ENCODE measurements at regions not wholly inside any gene's neighbourhood (a gene's known extent, or its start where the extent isn't known, plus 50 kb on each side); places are given as distances from the start of the nearest gene placed in this dataset.

- Mint-ChIP-seq H3K9me3 (no peaks in the 10 kb centered on the region), H3K4me1 (ENCODE audit: low read depth) (no peaks in the 10 kb centered on the region)
Observed at GRCh38 chr20:22763257-22763906, 179.0 kb upstream of the FOXA2 start.

GRCh38 chr20:22768266-22769178 is 184.2 kb upstream of the FOXA2 start:
- no peaks in the 10 kb centered on the region for H3K9me3 Mint-ChIP-seq
- no peak overlapping the region for H3K4me3 Mint-ChIP-seq (ENCODE audit: low read depth)
- H3K27me3 Mint-ChIP-seq (ENCODE audit: low read depth) = no peaks in the 10 kb centered on the region
- intact Hi-C loops (cut with micrococcal nuclease) = no loop called here
- H3K27ac Mint-ChIP-seq = no peak overlapping the region
- no peaks in the 10 kb centered on the region for H3K4me1 Mint-ChIP-seq (ENCODE audit: low read depth)
- no peak for DNase-seq (ENCODE audit: low spot score)
- H3K36me3 Mint-ChIP-seq (ENCODE audit: low read depth) = no peaks in the 10 kb centered on the region

More at GRCh38 chr20:22763257-22763906, 179.0 kb upstream of the FOXA2 start:
- no peak for DNase-seq (ENCODE audit: low spot score)
- H3K36me3 Mint-ChIP-seq (ENCODE audit: low read depth) = no peaks in the 10 kb centered on the region
- intact Hi-C loops (cut with micrococcal nuclease) = no loop called here
- no peaks in the 10 kb centered on the region for H3K27me3 Mint-ChIP-seq (ENCODE audit: low read depth)
- no peak overlapping the region for H3K27ac Mint-ChIP-seq
- H3K4me3 Mint-ChIP-seq (ENCODE audit: low read depth) = no peak overlapping the region

- Mint-ChIP-seq H3K27ac (no peak overlapping the region), H3K9me3 (no peaks in the 10 kb centered on the region), H3K36me3 (ENCODE audit: low read depth) (no peaks in the 10 kb centered on the region), H3K4me1 (ENCODE audit: low read depth) (no peaks in the 10 kb centered on the region), H3K27me3 (ENCODE audit: low read depth) (no peaks in the 10 kb centered on the region), H3K4me3 (ENCODE audit: low read depth) (no peak overlapping the region)
- intact Hi-C loops (cut with micrococcal nuclease) = no loop called here
- DNase-seq (ENCODE audit: low spot score) = no peak
Observed at GRCh38 chr20:22770241-22770800, 185.9 kb upstream of the FOXA2 start.

GRCh38 chr20:22771706-22772105 is 187.3 kb upstream of the FOXA2 start:
- Mint-ChIP-seq H3K27ac (no peak overlapping the region), H3K9me3 (no peaks in the 10 kb centered on the region), H3K27me3 (ENCODE audit: low read depth) (no peaks in the 10 kb centered on the region), H3K4me3 (ENCODE audit: low read depth) (no peak overlapping the region), H3K4me1 (ENCODE audit: low read depth) (no peaks in the 10 kb centered on the region), H3K36me3 (ENCODE audit: low read depth) (no peaks in the 10 kb centered on the region)
- no peak for DNase-seq (ENCODE audit: low spot score)
- intact Hi-C loops (cut with micrococcal nuclease) = no loop called here

- Mint-ChIP-seq H3K36me3 (ENCODE audit: low read depth) (no peaks in the 10 kb centered on the region), H3K27me3 (ENCODE audit: low read depth) (no peaks in the 10 kb centered on the region), H3K4me3 (ENCODE audit: low read depth) (no peak overlapping the region), H3K27ac (no peak overlapping the region), H3K4me1 (ENCODE audit: low read depth) (no peaks in the 10 kb centered on the region), H3K9me3 (no peaks in the 10 kb centered on the region)
- no peak for DNase-seq (ENCODE audit: low spot score)
- intact Hi-C loops (cut with micrococcal nuclease) = no loop called here
Observed at GRCh38 chr20:22773344-22773743, 189.0 kb upstream of the FOXA2 start.

- Mint-ChIP-seq H3K4me1 (ENCODE audit: low read depth) (no peaks in the 10 kb centered on the region), H3K36me3 (ENCODE audit: low read depth) (no peaks in the 10 kb centered on the region), H3K27me3 (ENCODE audit: low read depth) (no peaks in the 10 kb centered on the region), H3K27ac (no peak overlapping the region), H3K9me3 (no peaks in the 10 kb centered on the region), H3K4me3 (ENCODE audit: low read depth) (no peak overlapping the region)
- intact Hi-C loops (cut with micrococcal nuclease) = no loop called here
- no peak for DNase-seq (ENCODE audit: low spot score)
Observed at GRCh38 chr20:22775256-22775655, 190.9 kb upstream of the FOXA2 start.

GRCh38 chr20:22775671-22776139 is 191.3 kb upstream of the FOXA2 start:
- intact Hi-C loops (cut with micrococcal nuclease) = no loop called here
- H3K4me1 Mint-ChIP-seq (ENCODE audit: low read depth) = no peaks in the 10 kb centered on the region
- no peak for DNase-seq (ENCODE audit: low spot score)
- H3K36me3 Mint-ChIP-seq (ENCODE audit: low read depth) = no peaks in the 10 kb centered on the region
- no peak overlapping the region for H3K27ac Mint-ChIP-seq
- no peaks in the 10 kb centered on the region for H3K9me3 Mint-ChIP-seq
- H3K4me3 Mint-ChIP-seq (ENCODE audit: low read depth) = no peak overlapping the region
- H3K27me3 Mint-ChIP-seq (ENCODE audit: low read depth) = no peaks in the 10 kb centered on the region

GRCh38 chr20:22776369-22776768 is 192.0 kb upstream of the FOXA2 start:
- Mint-ChIP-seq H3K36me3 (ENCODE audit: low read depth) (no peaks in the 10 kb centered on the region), H3K9me3 (no peaks in the 10 kb centered on the region), H3K4me3 (ENCODE audit: low read depth) (no peak overlapping the region), H3K4me1 (ENCODE audit: low read depth) (no peaks in the 10 kb centered on the region), H3K27ac (no peak overlapping the region), H3K27me3 (ENCODE audit: low read depth) (no peaks in the 10 kb centered on the region)
- intact Hi-C loops (cut with micrococcal nuclease) = no loop called here
- DNase-seq (ENCODE audit: low spot score) = no peak

GRCh38 chr20:22779878-22780277 is 195.5 kb upstream of the FOXA2 start:
- intact Hi-C loops (cut with micrococcal nuclease) = no loop called here
- DNase-seq (ENCODE audit: low spot score) = no peak
- H3K4me3 Mint-ChIP-seq (ENCODE audit: low read depth) = no peak overlapping the region
- H3K4me1 Mint-ChIP-seq (ENCODE audit: low read depth) = no peaks in the 10 kb centered on the region
- no peaks in the 10 kb centered on the region for H3K27me3 Mint-ChIP-seq (ENCODE audit: low read depth)
- no peak overlapping the region for H3K27ac Mint-ChIP-seq
- H3K36me3 Mint-ChIP-seq (ENCODE audit: low read depth) = no peaks in the 10 kb centered on the region
- no peaks in the 10 kb centered on the region for H3K9me3 Mint-ChIP-seq

GRCh38 chr20:22781869-22782268 is 197.5 kb upstream of the FOXA2 start:
- no peak for DNase-seq (ENCODE audit: low spot score)
- Mint-ChIP-seq H3K4me3 (ENCODE audit: low read depth) (no peak overlapping the region), H3K27ac (no peak overlapping the region), H3K9me3 (no peaks in the 10 kb centered on the region), H3K27me3 (ENCODE audit: low read depth) (no peaks in the 10 kb centered on the region), H3K36me3 (ENCODE audit: low read depth) (no peaks in the 10 kb centered on the region), H3K4me1 (ENCODE audit: low read depth) (no peaks in the 10 kb centered on the region)
- intact Hi-C loops (cut with micrococcal nuclease) = no loop called here

- Mint-ChIP-seq H3K4me1 (ENCODE audit: low read depth) (no peaks in the 10 kb centered on the region), H3K27ac (no peak overlapping the region), H3K36me3 (ENCODE audit: low read depth) (no peaks in the 10 kb centered on the region), H3K4me3 (ENCODE audit: low read depth) (no peak overlapping the region), H3K27me3 (ENCODE audit: low read depth) (no peaks in the 10 kb centered on the region), H3K9me3 (no peaks in the 10 kb centered on the region)
- intact Hi-C loops (cut with micrococcal nuclease) = no loop called here
- no peak for DNase-seq (ENCODE audit: low spot score)
Observed at GRCh38 chr20:22789676-22790075, 205.3 kb upstream of the FOXA2 start.

- no peaks in the 10 kb centered on the region for H3K27me3 Mint-ChIP-seq (ENCODE audit: low read depth)
- no peak for DNase-seq (ENCODE audit: low spot score)
- H3K27ac Mint-ChIP-seq = no peak overlapping the region
- H3K9me3 Mint-ChIP-seq = no peaks in the 10 kb centered on the region
- no peaks in the 10 kb centered on the region for H3K36me3 Mint-ChIP-seq (ENCODE audit: low read depth)
- intact Hi-C loops (cut with micrococcal nuclease) = no loop called here
- no peak overlapping the region for H3K4me3 Mint-ChIP-seq (ENCODE audit: low read depth)
- no peaks in the 10 kb centered on the region for H3K4me1 Mint-ChIP-seq (ENCODE audit: low read depth)
Observed at GRCh38 chr20:22791396-22791795, 207.0 kb upstream of the FOXA2 start.
